A673 (cell line): ENCODE measurements at regions not wholly inside any gene's neighbourhood (a gene's known extent, or its start where the extent isn't known, plus 50 kb on each side); places are given as distances from the start of the nearest gene placed in this dataset.

Source experiments
- BruUV-seq: library from RNA; stranded (reverse); fragments of 400-500 nt; replicated peaks from 2 replicates; lab custom pipeline; 2021; lab: Mats Ljungman, UMichigan
- CTCF ChIA-PET: fragments of 300-600 bp; sonication (Branson Sonifier 250); formaldehyde crosslinking; loops from one replicate; lab custom pipeline; 2022; ENCODE audit warnings: antibody characterized with exemption; lab: Charles Lee
- POLR2A ChIA-PET: fragments of 300-600 bp; sonication (Branson Sonifier 250); formaldehyde crosslinking; loops from one replicate; lab custom pipeline; 2022; ENCODE audit warnings: antibody characterized with exemption; ENCODE audit not compliant: low non-redundant PET; lab: Charles Lee
- DNase-seq: peaks from one replicate; pipeline ENCODE4 v3.0.0-alpha.2; 2015; ENCODE audit warnings: low spot score
- H3K27ac ChIP-seq: fragments of 200-600 bp; sonication (generic); 2 replicates; pipeline ENCODE4 v1.5.1; 2016; ENCODE audit warnings: mixed run types, low read depth, mild to moderate bottlenecking, mixed read lengths, antibody characterized with exemption, low read length; ENCODE audit not compliant: poor library complexity, severe bottlenecking
- H3K27me3 ChIP-seq: fragments of 200-600 bp; sonication (generic); replicated peaks from 2 replicates; pipeline ENCODE4 v1.6.1; 2017; ENCODE audit warnings: mixed run types, low read depth, mild to moderate bottlenecking, mixed read lengths, antibody characterized with exemption, low read length; ENCODE audit not compliant: insufficient read depth, poor library complexity
- H3K36me3 ChIP-seq: fragments of 200-600 bp; sonication (generic); 2 replicates; pipeline ENCODE4 v1.6.1; 2016; ENCODE audit warnings: mixed run types, mild to moderate bottlenecking, mixed read lengths, antibody characterized with exemption, low read length; ENCODE audit not compliant: insufficient read depth, poor library complexity, severe bottlenecking
- H3K4me1 ChIP-seq: fragments of 200-600 bp; sonication (generic); 2 replicates; pipeline ENCODE4 v1.6.1; 2017; ENCODE audit warnings: mixed run types, mild to moderate bottlenecking, mixed read lengths, antibody characterized with exemption, low read length; ENCODE audit not compliant: insufficient read depth, poor library complexity, severe bottlenecking
- H3K4me3 ChIP-seq: fragments of 200-600 bp; sonication (generic); 2 replicates; pipeline ENCODE4 v1.5.1; 2016; ENCODE audit warnings: low read depth, mixed run types, mild to moderate bottlenecking, mixed read lengths, low read length; ENCODE audit not compliant: poor library complexity, severe bottlenecking
- H3K9me3 ChIP-seq: fragments of 200-600 bp; sonication (generic); 2 replicates; pipeline ENCODE4 v1.6.1; 2016; ENCODE audit warnings: mixed run types, low read depth, mild to moderate bottlenecking, mixed read lengths, antibody characterized with exemption, low read length; ENCODE audit not compliant: poor library complexity, severe bottlenecking
- EZH2 ChIP-seq: fragments of 200-600 bp; sonication (generic); IDR thresholded peaks from 2 replicates; pipeline ENCODE4 v1.6.1; 2017; ENCODE audit warnings: borderline replicate concordance, low read depth, mild to moderate bottlenecking, mixed read lengths, antibody characterized with exemption, low read length; ENCODE audit not compliant: poor library complexity, severe bottlenecking
- intact Hi-C: fragments of 100-400 bp; cut with micrococcal nuclease; formaldehyde crosslinking; loops from one replicate; pipeline ENCODE4 v1.10.0; 2022; ENCODE audit not compliant: unreplicated experiment
- TF ChIP-seq, protein P1 (sequence below): fragments of 300-800, 200-600 bp; sonication (generic); conservative IDR thresholded peaks from 2 replicates; pipeline ENCODE4 v1.5.1; 2017; ENCODE audit warnings: low read depth, mild to moderate bottlenecking, antibody characterized with exemption, low read length, moderate library complexity, mixed read lengths

DNA sequence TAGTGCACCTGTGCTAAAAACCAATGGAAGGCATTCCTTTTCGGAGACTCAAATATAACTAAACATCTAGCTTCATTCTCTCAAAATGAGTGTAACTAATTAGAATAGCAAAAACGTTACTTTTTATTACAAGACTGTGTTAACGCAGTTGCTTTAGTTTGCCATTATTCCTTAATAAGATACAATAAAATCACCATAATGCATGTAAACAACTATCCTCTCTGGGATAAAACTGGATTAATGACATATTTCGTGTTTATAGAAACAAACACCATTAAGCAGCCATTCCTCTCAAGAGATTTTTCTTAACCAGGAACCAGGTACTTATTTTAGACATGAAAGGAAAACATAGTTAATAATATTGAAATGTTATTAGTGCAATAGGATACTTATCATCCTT is 512.8 kb upstream of the B3GALT2 start:
- Histone ChIP-seq H3K27ac (no peak overlapping the region), H3K4me1 (peaks cover 7% of the 10 kb centered on the region), H3K36me3 (no peaks in the 10 kb centered on the region), H3K4me3 (no peak overlapping the region), H3K9me3 (no peaks in the 10 kb centered on the region), H3K27me3 (no peaks in the 10 kb centered on the region)
- BruUV-seq: no TSS peak
- no peak for DNase-seq
- intact Hi-C loops: no loop called here
- POLR2A ChIA-PET: no interaction called here
- CTCF ChIA-PET: no interaction called here
- TF ChIP-seq, protein P1, sequence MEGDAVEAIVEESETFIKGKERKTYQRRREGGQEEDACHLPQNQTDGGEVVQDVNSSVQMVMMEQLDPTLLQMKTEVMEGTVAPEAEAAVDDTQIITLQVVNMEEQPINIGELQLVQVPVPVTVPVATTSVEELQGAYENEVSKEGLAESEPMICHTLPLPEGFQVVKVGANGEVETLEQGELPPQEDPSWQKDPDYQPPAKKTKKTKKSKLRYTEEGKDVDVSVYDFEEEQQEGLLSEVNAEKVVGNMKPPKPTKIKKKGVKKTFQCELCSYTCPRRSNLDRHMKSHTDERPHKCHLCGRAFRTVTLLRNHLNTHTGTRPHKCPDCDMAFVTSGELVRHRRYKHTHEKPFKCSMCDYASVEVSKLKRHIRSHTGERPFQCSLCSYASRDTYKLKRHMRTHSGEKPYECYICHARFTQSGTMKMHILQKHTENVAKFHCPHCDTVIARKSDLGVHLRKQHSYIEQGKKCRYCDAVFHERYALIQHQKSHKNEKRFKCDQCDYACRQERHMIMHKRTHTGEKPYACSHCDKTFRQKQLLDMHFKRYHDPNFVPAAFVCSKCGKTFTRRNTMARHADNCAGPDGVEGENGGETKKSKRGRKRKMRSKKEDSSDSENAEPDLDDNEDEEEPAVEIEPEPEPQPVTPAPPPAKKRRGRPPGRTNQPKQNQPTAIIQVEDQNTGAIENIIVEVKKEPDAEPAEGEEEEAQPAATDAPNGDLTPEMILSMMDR: no peak
- no peak for TF ChIP-seq EZH2

DNA sequence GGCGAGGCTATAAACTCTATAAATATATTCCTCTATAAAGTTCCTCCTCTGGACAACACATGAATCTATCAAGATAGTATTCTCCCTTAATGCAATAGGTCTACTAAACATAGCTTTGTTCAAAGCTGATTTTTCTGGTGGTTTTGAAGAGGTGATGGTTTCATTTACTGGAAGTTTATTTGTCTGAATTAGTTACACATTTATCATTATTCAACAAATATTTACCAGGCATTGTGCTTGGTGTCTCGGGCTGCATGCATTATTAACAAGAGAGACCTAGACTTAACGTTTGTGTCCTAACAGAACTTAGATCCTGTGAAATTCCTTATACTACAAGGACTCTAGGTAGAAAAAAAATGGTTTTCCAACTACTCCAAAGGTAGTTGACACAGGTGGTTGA is 511.4 kb upstream of the B3GALT2 start:
- no peaks in the 10 kb centered on the region for H3K9me3 ChIP-seq
- no peaks in the 10 kb centered on the region for H3K36me3 ChIP-seq
- intact Hi-C loops: no loop called here
- H3K27ac ChIP-seq: no peak overlapping the region
- ChIA-PET CTCF (no interaction called here), POLR2A (no interaction called here)
- no TSS peak for BruUV-seq
- DNase-seq: no peak
- peaks cover 7% of the 10 kb centered on the region for H3K4me1 ChIP-seq
- no peak overlapping the region for H3K4me3 ChIP-seq
- no peak for TF ChIP-seq EZH2
- TF ChIP-seq, protein P1: no peak
- no peaks in the 10 kb centered on the region for H3K27me3 ChIP-seq

DNA sequence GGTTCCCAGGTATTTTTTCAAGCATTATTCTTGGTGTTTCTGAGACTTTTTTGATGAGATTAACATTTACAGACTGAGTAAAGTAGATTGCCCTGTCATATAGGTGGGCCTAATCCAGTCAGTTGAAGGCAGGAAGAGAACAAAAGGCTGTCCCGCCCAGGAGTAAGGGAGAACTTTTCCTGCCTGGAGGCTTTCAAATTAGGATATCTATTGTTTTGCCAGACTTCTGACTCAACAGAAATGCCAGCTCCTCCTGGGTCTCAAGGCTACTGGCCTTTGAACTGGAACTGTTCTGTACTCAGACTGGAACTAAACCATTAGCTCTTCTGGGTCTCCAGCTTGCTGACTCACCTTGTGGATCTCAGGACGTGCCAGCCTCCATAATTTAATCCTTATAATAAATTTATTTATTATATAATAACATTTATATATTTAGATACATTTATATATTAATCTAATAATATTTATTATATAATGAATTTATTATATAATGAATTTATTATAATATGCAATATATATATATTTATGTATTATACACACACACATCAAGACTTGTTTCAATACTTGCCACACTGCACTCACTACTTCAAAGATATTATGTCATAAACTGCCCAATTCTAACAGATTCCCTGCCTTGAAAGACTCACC is 510.8 kb upstream of the B3GALT2 start:
- Histone ChIP-seq H3K4me1 (peaks cover 7% of the 10 kb centered on the region), H3K4me3 (no peak overlapping the region), H3K27ac (no peak overlapping the region), H3K9me3 (no peaks in the 10 kb centered on the region), H3K27me3 (no peaks in the 10 kb centered on the region), H3K36me3 (no peaks in the 10 kb centered on the region)
- no peak for TF ChIP-seq EZH2
- TF ChIP-seq, protein P1: no peak
- no TSS peak for BruUV-seq
- CTCF ChIA-PET: interaction anchor here (0.6 kb wide), 1 partner anchor 8 kb away, joined by 7 read pairs; no protein-coding TSS in a partner anchor
- POLR2A ChIA-PET: no interaction called here
- intact Hi-C loops: no loop called here
- DNase-seq: no peak
